Neutrophil (primary cell): ENCODE measurements at regions not wholly inside any gene's neighbourhood (a gene's known extent, or its start where the extent isn't known, plus 50 kb on each side); places are given as distances from the start of the nearest gene placed in this dataset.

Source experiments
- H3K27ac ChIP-seq: fragments of 200-600 bp; sonication (generic); 2 replicates; pipeline ENCODE4 v1.5.1; 2016; ENCODE audit warnings: mild to moderate bottlenecking, moderate library complexity
- H3K27me3 ChIP-seq: fragments of 200-600 bp; sonication (generic); 2 replicates; pipeline ENCODE4 v1.6.0; 2016; ENCODE audit warnings: mild to moderate bottlenecking
- H3K36me3 ChIP-seq: fragments of 200-600 bp; sonication (generic); 2 replicates; pipeline ENCODE4 v1.5.1; 2017
- H3K4me1 ChIP-seq, 2 experiments: fragments of 200-600 bp in 1 of 2; sonication (generic) in 1 of 2; 1 replicate in 1 of 2; 2 replicates in 1 of 2; pipeline versions ENCODE4 v1.5.1 to v1.6.1; 2013 to 2016; ENCODE audit warnings: low read depth in 1 of 2, low read length in 1 of 2, mild to moderate bottlenecking in 1 of 2, moderate library complexity in 1 of 2; ENCODE audit not compliant: control insufficient read depth in 1 of 2, insufficient read depth in 1 of 2
- H3K4me3 ChIP-seq, 2 experiments: fragments of 200-600 bp in 1 of 2; sonication (generic) in 1 of 2; 1 replicate in 1 of 2; 2 replicates in 1 of 2; pipeline ENCODE4 v1.5.1; 2013 to 2016; ENCODE audit warnings: low read depth in 1 of 2, low read length in 1 of 2, mild to moderate bottlenecking in 1 of 2, moderate library complexity in 1 of 2
- H3K9me3 ChIP-seq: fragments of 200-600 bp; sonication (generic); 2 replicates; pipeline ENCODE4 v1.5.1; 2016
- CTCF ChIP-seq: fragments of 200-600 bp; sonication (generic); IDR thresholded peaks from 2 replicates; pipeline ENCODE4 v1.5.1; 2016; ENCODE audit warnings: antibody characterized with exemption

- no peaks in the 10 kb centered on the region for H3K9me3 ChIP-seq
- no peak overlapping the region for H3K4me3 ChIP-seq
- no peaks in the 10 kb centered on the region for H3K27me3 ChIP-seq
- TF ChIP-seq CTCF, result no peak
- no peaks in the 10 kb centered on the region for H3K4me1 ChIP-seq
- H3K36me3 ChIP-seq, result no peaks in the 10 kb centered on the region
- H3K27ac ChIP-seq, result no peak overlapping the region
These were observed 617.0 kb upstream of the CDH5 start for GRCh38 chr16:65749506-65749905.

GRCh38 chr16:65746941-65747340 is 619.5 kb upstream of the CDH5 start:
- no peaks in the 10 kb centered on the region for H3K9me3 ChIP-seq
- TF ChIP-seq CTCF, result no peak
- H3K36me3 ChIP-seq, result no peaks in the 10 kb centered on the region
- no peak overlapping the region for H3K27ac ChIP-seq
- no peaks in the 10 kb centered on the region for H3K4me1 ChIP-seq
- no peak overlapping the region for H3K4me3 ChIP-seq
- no peaks in the 10 kb centered on the region for H3K27me3 ChIP-seq

- H3K9me3 ChIP-seq, result no peaks in the 10 kb centered on the region
- no peak for TF ChIP-seq CTCF
- no peak overlapping the region for H3K27ac ChIP-seq
- H3K4me3 ChIP-seq, result no peak overlapping the region
- H3K36me3 ChIP-seq, result no peaks in the 10 kb centered on the region
- H3K4me1 ChIP-seq, result no peaks in the 10 kb centered on the region
- no peaks in the 10 kb centered on the region for H3K27me3 ChIP-seq
These were observed 621.2 kb upstream of the CDH5 start for GRCh38 chr16:65745201-65745708.

- Histone ChIP-seq H3K9me3 (no peaks in the 10 kb centered on the region), H3K27me3 (no peaks in the 10 kb centered on the region), H3K36me3 (no peaks in the 10 kb centered on the region), H3K4me1 (no peaks in the 10 kb centered on the region), H3K4me3 (no peak overlapping the region), H3K27ac (no peak overlapping the region)
- TF ChIP-seq CTCF, result no peak
These were observed 622.1 kb upstream of the CDH5 start for GRCh38 chr16:65744401-65744800.

- Histone ChIP-seq H3K27me3 (no peaks in the 10 kb centered on the region), H3K9me3 (no peaks in the 10 kb centered on the region), H3K36me3 (no peaks in the 10 kb centered on the region), H3K27ac (no peak overlapping the region), H3K4me3 (no peak overlapping the region), H3K4me1 (no peaks in the 10 kb centered on the region)
- no peak for TF ChIP-seq CTCF
These were observed 621.7 kb upstream of the CDH11 start for GRCh38 chr16:65743558-65743957.

GRCh38 chr16:65740711-65741110 is 618.8 kb upstream of the CDH11 start:
- no peak overlapping the region for H3K4me3 ChIP-seq
- no peaks in the 10 kb centered on the region for H3K27me3 ChIP-seq
- H3K4me1 ChIP-seq, result no peaks in the 10 kb centered on the region
- H3K27ac ChIP-seq, result no peak overlapping the region
- no peaks in the 10 kb centered on the region for H3K36me3 ChIP-seq
- TF ChIP-seq CTCF, result no peak
- no peaks in the 10 kb centered on the region for H3K9me3 ChIP-seq
